ENCODE measurements at regions not wholly inside any gene's neighbourhood (a gene's known extent, or its start where the extent isn't known, plus 50 kb on each side); places are given as distances from the start of the nearest gene placed in this dataset.
"Not testable (repeated sequence)": the region's sequence is repeated elsewhere in the genome, so short reads cannot be mapped to it uniquely, and the experiment has no call there.

DNA sequence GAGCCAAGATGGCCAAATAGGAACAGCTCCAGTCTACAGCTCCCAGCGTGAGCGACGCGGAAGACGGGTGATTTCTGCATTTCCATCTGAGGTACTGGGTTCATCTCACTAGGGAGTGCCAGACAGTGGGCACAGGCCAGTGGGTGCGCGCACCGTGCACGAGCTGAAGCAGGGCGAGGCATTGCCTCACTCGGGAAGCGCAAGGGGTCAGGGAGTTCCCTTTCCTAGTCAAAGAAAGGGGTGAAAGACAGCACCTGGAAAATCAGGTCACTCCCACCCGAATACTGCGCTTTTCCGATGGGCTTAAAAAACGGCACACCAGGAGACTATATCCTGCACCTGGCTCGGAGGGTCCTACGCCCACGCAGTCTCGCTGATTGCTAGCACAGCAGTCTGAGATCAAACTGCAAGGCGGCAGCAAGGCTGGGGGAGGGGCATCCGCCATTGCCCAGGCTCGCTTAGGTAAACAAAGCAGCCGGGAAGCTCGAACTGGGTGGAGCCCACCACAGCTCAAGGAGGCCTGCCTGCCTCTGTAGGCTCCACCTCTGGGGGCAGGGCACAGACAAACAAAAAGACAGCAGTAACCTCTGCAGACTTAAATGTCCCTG lies 216.7 kb upstream of the FZD8 start:
- not testable (repeated sequence) for DNase-seq (ENCODE audit: low spot score)

DNA sequence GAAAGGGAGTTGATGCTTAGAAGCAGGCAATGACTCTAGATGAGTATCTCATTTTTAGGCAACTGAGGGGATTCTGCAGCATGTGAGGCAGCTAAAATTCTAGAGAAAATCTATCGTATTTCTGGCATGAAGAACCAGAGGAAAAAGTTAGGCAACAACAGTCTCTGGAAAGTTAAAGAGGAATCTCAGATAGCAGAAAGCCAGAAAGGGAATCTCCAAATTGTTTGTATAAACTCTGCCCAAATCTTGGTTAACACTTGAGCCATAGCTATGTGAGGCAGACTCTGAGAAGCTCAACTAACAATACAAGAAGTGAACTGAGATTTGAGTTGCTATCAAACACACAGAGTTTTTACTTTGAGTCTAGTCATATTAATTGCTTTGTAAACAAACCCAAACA lies 215.8 kb upstream of the FZD8 start:
- no peak for DNase-seq (ENCODE audit: low spot score)

DNA sequence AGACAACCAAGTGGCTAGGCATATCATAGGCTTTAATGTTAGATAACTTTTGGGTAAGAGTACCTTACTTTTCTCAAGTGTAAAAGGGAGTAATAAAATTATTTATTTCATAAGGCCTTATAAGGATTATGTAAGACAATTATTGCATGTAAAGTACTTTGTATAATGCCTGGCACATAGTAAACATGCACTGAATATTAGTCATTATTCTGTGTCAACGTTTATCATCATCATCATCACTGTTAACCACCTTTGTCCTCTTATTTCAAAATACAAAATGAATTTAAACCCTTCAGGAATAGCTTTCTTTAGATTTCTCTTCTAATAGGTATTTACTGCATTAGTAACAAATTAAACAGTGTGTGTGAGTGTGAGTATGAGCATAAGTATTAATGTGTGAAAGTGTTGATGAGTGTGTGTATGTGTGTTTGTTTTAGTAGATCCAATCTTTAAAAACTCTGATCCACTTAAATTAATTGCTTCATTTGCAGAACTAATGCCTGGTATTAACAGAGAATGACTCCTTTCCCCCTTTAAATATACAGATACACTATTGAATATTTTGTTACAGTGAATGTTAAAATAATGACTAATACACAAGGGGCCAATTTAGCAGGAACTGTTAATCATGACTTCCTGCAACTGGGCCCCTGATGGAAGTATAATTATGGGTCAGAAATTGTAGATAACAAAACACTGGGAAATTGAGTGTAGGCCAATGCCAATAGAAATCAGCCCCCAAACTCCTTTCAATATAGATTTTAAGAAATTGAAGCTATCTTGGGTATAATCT lies 213.3 kb upstream of the FZD8 start:
- no peak for DNase-seq (ENCODE audit: low spot score)

DNA sequence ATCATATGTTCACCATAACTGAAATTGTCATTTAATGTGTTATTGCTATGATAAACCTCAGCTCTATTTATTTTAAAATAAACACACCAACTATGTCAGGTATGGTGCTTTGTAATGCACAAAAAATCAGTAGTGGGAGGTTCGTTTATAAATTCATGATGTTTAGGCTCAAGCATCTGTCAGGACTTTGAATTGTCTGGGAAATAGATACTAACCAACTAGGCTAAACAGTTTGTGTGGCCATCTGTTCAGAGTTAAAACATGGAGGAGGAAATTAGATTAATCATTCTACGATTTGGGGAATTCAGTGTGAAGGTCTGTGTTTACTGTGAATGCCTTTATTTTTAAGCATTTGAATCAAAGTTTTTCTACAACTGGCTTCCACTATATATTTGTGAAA lies 212.6 kb upstream of the FZD8 start:
- no peak for DNase-seq (ENCODE audit: low spot score)

DNA sequence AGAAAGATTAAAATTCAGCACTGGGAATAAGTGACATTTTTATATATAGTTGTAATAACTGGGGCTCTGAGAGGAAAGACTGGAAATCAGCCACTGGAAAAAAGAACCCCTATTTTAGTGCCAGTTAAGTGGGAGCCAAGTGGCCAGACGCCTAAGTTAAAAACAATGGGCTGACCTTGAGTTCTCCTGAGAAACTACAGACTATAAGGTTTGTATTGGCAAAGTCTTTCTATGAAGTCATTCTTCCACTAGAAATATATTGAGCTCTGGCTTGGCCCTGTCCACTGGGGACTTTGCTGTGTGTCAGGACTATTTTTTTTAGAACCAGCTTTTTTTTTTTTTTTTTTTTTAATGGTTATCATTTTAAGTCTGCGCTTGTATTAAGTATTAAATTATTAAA lies 210.6 kb upstream of the FZD8 start:
- DNase-seq (ENCODE audit: low spot score): no peak

DNA sequence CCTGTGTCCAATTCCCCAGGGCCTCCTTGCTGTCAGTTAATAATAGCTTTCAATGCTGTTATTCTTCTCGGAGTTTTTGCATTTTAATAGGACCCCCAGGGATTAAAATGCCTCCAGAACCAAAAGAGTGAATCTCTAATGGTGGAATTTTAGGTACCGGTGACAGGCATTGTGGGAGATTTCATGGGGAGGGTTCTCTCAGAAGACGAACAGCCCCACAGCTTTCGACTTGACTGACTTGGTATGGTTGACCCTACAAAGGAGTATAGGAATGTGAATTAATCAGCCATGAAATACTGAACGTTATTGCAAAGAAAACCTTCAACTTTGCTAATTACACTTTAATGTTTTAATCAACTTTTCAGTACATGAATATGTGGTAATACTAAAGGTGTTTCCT lies 206.3 kb upstream of the FZD8 start:
- no peak for DNase-seq (ENCODE audit: low spot score)

DNA sequence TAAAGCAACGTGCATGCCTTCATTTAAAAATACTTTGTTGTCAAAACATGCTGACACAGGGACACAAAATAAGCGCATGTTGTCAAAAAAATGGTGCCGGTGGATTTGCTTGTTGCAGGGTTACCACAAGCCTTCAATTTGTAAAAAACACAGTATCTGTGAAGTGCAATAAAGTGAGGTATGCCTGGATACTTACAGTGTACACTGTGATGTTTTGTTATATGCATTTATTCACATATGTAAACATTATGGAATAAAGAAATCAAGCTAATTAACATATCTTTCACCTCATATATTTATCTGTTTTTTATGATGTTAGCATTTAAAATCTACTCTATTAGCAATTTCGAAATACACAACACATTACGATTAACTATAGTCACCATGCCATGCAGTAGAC lies 202.6 kb upstream of the FZD8 start:
- DNase-seq (ENCODE audit: low spot score): no peak

DNA sequence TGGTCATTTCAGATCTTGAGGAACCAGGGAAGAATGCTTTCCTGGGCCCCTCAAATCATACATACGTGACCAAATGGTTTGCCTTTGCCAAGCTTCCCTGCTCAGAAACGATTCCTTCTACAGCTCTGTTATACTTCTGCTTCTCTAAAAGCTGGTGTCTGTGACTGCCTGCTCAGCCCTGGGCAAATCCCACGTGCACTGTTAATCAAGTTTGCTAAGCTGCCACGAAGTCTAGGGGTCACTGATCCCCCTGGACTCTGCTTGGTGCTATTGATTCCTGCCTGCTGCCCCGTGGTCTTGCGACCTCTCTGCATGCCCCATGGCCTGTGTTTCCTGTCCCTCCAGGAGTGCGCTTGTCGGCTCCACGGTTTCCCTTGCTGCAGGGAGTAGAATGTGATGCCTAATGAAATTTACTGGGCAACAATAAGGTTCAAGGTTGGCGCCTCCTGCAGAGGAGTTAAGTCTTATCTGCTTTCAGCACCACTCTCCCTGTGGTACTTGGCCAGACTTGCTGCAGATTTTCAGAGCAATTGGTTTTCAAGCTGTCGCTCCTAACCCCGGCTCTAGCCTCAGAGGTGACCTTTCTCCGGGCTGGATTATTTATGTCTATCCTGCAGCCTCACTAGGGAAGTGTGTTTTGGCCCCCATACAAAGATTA lies 201.6 kb upstream of the FZD8 start:
- no peak for DNase-seq (ENCODE audit: low spot score)

DNA sequence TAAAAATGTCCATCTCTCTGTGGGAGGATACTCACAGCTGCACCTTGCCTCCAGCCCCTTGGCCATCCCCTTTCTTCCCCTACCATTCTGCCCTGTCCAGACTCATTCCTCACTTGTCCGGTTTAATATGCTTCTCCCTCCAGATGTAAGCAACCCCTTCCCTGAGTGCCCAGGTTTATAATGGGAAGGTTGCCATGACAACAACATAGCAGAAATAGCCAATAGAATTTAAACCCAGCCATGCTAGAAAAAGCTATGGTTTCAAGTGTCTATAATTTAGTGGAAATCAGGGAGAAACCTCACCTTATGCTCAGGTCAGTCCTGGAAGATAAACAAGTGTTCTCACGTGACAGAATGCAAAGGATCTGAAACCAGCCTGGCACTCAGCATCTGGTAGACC lies 196.0 kb upstream of the FZD8 start:
- DNase-seq (ENCODE audit: low spot score): no peak

DNA sequence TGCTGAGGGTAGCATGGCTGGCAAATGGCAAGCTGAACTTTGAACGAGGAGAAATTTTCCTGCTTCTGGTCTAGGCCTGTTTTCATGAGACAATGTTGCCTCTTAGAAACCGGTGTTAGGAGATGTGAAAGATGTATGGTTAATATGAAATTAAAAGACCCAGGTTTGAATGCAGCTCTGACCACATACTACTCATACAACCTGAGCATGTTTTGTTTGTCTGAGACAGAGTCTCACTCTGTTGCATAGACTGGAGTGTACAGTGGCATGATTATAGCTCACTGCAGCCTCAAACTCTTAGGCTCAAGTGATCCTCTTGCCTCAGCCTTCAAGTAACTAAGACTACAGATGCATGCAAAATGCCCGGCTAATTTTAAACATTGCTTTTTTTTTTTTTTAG lies 193.4 kb upstream of the FZD8 start:
- no peak for DNase-seq (ENCODE audit: low spot score)

DNA sequence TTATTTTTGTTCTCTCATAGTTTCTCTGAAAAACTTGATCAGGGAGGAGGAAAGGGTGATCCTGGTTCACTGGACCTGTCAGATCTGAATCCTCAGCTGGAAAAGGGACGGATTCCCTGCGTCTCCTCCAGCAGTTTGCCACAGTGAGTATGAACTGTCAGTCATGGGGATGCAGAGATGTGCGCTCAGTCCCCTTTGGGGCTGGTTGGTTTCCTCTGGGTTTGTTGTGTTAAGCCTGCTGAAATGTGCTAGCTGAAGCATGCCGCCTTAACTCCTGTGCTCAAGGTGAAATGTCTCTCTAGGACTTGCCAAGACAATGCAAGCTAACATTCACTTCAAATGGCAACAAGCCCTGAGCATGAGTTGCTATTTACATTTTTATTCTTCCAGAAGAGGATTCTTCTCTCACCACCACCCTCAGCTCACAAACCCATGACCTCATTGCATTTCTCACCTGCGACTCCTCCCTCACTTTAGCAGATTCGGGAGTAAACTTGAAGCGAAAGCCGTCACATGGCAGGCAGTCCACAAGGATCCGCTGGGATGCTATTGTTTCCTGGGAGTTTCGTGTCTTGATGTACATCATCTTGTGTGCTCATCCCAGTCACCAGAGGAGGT lies 192.9 kb upstream of the FZD8 start:
- no peak for DNase-seq (ENCODE audit: low spot score)

DNA sequence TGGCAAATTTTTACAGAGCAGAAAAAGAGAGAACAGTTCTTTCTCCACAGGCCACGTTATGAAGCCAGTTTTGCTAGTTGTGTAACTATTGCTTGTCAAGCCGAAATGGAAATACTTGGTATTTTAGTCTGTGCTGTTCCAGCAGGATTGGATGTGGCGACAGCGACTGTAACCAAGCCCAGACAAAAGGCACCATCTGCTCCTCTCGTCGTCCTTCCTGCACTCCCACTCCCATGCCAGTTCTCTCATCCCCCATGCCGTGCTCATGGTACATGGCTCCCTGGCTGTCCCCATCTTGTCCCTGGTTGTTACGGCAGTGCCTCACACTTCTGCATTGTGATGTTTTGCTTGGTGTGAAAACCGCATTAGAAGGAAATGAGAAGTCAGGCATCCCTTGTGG lies 185.7 kb upstream of the FZD8 start:
- no peak for DNase-seq (ENCODE audit: low spot score)

DNA sequence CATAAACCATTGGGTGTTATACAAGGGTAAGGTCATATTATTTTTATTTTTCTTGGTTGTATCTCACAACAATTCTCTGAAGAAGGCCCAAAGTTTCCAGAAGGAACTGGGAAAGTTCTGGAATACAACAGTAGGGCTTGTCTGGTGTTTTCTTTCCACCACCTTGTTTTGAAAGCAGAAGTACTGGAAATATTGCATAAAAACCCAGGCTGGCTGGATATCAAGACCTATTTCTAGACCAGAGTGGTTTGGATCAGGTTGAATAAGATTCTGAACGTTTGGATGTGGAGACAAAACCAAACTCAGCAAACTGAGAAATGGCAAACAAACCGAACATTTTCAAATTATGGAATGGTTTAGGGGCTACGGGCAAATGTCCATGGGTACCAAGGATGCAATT lies 182.6 kb upstream of the FZD8 start:
- no peak for DNase-seq (ENCODE audit: low spot score)

DNA sequence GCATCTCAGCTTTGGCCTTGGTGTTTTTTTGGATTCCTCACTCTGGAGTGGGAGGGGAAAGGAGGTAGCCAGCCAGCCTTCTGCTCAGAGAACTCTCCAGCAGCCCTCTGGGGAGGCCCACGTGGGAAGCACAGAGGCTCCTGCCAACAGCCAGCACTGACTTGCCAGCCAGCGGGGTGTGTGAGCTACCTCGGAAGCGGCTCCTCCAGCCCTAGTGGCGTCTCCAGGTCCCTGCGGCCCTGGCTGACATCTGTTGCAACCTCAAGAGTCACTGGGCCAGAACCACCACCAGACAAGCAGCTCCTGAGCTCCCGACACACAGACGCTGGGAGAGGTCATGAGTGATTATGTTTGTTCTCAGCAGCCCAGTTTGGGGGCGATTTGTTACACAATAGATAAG lies 180.2 kb upstream of the FZD8 start:
- peak; percentile 32 for DNase-seq (ENCODE audit: low spot score)

DNA sequence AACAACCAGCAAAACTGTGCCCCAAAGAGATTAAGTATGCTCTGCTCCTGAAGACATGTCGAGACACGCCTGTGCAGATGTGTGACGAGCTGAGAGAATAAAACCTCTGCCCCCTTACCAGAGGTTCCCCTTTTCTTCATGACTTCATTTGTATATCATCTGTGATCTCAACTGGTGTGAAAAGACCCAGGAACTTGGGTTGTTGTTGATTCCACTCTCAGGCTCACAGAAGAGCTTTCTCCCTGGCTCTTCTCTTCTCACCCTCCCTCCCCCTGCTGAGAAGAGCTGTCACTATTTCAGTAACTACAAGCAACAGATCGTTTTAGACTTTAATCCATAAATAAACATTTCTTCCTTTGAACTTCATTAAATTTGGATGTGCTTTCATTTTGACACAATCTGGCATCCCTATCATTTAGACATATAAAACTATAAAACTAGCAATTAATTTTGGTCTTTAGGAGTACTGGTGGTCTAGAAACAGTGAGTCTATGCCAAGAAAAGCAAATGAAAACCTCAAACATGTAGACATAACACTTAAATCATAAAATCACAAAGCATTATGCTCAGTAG lies 179.3 kb upstream of the FZD8 start:
- no peak for DNase-seq (ENCODE audit: low spot score)

DNA sequence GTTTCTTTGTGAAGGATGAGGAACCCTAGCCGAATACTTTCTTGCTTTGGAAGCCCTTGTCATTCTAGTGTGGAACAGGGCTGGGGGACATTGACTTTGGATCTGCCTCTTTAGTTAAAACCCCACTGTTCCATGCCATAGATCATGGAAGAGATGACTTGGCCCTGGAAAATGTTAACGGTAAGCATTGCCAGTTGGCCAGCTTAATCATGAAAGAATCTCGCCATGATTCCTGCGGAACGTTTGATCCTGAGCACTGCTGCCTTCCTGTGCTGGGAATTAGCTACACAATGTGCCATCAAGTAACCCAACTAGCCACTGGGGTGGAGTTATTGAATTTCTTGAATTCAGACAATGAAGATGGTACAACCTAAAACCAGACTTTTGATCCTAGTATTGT lies 177.6 kb upstream of the FZD8 start:
- no peak for DNase-seq (ENCODE audit: low spot score)

DNA sequence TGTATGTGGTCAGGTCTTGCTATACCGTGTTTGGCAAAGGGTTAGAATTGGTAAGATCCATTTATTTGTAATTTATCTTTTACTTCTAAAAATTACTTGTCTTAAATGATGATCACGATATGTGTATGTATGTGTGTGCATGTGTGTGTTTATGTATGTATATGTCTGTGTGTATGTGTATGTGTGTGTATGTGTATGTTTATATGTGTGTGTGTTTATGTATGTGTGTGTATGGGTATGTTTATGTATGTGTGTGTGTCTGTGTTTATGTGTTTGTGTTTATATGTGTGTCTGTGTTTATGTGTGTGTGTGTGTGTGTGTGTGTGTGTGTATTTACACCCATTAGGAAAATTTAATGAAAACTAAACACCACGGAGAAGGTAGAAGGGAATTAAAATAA lies 176.9 kb upstream of the FZD8 start:
- no peak for DNase-seq (ENCODE audit: low spot score)

DNA sequence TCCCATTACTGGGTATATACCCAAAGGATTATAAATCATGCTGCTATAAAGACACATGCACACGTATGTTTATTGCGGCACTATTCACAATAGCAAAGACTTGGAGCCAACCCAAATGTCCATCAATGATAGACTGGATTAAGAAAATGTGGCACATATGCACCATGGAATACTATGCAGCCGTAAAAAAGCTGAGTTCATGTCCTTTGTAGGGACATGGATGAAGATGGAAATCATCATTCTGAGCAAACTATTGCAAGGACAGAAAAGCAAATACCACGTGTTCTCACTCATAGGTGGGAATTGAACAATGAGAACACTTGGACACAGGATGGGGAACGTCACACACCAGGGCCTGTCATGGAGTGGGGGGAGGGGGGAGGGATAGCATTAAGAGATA lies 175.0 kb upstream of the FZD8 start:
- not testable (repeated sequence) for DNase-seq (ENCODE audit: low spot score)

DNA sequence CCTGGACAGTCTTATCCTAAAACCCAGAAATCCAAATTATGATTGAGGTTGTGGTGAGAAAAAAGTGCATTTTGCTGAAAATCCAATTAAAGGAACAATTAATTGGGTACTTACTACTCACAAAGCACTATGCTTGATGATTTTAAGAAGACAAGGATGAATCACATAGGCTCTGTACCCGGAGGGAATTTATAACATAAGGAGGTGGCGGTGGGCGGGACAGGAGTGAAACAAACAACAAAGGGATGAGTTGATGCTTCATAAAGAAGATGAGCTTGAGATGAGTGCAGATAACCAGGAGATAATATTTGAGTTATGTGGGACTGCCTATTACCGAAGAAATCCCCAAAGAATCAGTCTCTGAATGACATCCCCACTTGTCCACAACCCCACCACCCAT lies 171.1 kb upstream of the FZD8 start:
- DNase-seq (ENCODE audit: low spot score): no peak

DNA sequence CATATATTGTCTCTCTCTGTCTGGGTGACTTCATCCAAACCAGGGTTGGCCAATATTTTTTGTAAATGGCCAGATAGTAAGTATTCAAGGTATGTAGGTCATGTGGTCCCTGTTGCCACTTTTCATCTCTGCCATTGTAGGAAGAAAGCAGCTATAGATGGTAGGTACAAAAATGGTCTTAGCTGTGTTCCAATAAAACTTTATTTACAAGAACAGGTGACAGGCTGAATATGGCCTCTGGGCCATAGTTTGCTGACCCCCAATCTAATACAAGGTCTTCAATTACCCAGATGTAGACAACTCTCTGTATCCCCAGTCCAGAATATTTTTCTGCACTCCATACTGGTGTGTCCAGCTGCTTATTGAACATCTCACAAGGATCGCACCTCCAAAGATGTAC lies 166.2 kb upstream of the FZD8 start:
- DNase-seq (ENCODE audit: low spot score): no peak

DNA sequence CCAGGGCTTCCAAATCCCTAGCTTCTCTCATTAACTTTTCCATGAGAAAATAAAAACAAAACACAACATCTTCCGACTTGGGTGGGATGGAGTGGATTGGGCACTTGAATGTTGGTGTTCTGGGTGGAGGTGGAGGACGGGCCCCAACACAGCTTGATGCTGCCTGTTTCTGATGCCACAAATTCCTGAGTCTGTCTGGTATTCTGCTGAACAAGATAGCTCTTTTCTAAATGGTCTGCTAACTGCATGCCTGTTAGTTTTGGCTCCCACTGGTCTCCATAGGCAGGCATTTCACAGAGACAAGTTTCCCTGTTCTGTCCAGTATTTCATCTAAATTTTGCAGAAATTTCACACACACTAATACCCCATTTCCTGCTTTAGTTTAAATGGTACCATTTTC lies 160.9 kb upstream of the FZD8 start:
- DNase-seq (ENCODE audit: low spot score): no peak

DNA sequence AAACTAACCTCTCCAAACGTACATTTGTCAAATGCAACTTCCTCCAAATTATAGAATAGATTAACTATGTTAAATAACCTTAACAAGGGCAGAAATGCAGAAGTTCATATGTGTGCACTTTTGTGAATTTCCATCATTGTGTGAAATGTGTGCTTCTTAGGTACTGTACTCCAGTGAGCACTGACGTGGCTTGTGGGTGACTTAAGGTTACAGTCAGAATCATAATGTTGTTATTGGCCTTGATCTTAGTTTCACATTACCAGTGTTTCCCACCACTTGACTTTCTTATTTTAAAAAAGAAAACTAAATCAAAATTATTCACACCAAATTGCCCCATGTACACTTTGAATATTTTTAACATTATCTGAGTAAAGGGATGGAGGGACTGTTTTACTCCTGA lies 155.1 kb upstream of the FZD8 start:
- no peak for DNase-seq (ENCODE audit: low spot score)
